NCI-H2171 (cell line): ENCODE measurements at regions not wholly inside any gene's neighbourhood (a gene's known extent, or its start where the extent isn't known, plus 50 kb on each side); places are given as distances from the start of the nearest gene placed in this dataset.
"Not testable (repeated sequence)": the region's sequence is repeated elsewhere in the genome, so short reads cannot be mapped to it uniquely, and the experiment has no call there.

Experiments
- DNase-seq: peaks from one replicate; lab custom pipeline; 2025; lab: John Stamatoyannopoulos, UW

DNA sequence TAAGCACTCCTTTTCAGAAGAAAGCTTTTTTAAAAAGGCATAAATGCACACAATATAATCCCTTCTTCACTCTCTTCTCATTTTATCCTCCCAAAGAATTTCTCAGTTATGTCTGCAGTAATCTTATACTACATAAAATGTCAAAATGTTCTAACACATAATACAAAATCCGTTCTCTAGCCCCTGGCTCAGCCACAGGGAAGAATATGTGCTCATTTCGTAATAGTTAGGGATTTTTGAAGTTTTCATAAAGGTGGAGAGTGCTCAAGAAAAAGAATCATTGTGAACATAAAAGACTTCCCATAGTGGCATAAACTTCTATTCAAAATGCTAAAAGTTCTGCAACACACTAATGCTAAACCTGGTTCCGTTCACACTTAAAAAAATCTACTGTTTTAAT lies 1410.7 kb upstream of the C9orf72 start:
- DNase-seq, result no peak

DNA sequence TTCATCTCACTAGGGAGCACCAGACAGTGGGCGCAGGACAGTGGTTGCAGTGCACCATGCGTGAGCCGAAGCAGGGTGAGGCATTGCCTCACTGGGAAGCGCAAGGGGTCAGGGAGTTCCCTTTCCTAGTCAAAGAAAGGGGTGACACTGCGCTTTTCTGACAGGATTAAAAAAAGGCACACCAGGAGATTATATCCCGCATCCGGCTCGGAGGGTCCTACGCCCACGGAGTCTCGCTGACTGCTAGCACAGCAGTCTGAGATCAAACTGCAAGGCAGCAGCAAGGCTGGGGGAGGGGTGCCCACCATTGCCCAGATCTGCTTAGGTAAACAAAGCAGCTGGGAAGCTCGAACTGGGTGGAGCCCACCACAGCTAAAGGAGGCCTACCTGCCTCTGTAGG lies 1416.7 kb upstream of the C9orf72 start:
- DNase-seq, result not testable (repeated sequence)

DNA sequence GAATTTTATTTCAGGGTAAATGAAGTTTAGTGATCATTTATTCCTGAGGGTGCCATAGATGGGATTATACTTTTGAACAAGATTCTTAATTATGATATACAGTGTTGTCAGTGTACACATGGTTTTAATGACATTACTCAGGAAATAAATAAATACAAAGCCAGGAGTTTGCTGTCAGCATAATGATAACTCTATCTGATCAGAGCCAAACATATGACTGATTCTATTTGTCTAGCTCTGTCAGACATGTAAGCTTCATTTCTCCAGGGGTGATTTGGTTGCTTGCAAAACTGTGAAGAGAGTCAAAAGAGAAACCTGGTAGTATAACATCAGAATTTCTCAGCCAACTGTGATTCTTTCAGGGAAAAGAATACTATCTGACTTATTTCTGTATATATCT lies 1425.8 kb upstream of the C9orf72 start:
- no peak for DNase-seq

DNA sequence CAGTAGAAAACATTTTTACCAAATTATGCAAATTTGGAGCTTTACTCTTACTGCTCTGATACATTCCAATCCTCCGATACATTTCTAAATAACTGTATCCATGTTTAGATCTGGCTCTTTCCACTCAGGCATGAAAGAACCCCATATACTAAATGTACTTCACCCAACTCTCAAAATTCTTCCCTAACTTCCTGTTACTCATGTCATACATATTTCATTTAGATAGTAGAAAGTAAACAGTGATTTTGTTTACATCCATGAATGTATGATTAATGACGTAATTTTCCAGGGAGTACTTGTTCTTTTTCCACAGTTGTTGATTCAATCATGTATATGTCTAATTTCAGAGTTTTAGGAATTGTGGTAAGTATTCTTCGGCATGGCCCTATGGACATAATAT lies 1426.5 kb upstream of the C9orf72 start:
- DNase-seq, result no peak

DNA sequence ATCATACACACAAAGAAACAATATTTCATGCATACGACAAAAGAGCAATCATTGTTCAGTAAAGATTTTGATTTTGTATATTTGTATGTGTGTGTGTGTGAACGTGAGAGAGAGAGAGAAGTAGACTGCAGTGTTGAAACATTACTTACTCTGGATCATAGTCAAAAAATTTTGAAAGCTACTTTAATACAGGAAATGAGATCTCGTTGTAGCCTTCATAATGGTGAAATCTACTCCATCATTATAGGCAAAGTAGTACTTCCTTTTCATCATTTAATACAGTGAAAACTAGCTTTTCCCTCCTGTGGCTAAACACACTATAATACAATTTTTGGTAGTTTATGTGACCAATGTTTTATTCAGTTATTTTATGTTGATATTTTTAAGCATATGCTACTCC lies 1427.7 kb upstream of the C9orf72 start:
- no peak for DNase-seq

DNA sequence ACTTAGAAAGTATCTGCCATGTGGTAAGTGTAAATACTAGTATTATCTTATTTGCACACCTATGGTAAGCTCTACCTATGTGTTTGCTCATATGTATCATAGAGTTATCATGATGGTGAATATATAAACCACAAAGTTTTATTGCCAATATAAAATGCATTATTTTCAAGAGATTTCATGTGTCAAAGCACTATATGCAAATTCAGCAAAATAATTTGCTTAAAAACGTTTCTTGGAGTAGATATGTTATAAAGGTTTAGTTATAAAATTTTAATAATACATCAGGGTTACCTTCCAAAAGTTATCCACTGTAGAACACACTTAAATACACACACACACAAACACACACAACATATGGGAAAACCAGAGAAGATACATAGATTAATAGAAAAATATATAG lies 1431.7 kb upstream of the C9orf72 start:
- DNase-seq, result no peak

DNA sequence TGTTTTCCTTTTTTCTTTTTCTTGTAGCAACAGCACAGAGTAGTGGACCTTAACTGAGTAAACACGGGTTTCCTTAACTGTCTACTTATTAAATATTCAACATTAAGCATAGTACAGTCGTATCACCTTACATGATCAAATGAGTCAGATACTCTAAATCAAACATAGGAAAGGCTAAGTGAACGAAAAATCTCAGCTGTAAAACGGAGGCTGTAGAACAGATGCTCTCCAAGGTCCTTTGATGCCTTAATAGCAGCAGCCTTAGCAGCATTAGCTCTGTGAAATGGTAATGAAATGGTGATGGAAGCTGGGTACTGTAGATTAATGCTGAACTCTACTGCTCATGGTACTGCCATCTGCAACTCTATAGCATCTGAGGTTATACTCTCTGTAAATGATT lies 1433.3 kb upstream of the C9orf72 start:
- no peak for DNase-seq

DNA sequence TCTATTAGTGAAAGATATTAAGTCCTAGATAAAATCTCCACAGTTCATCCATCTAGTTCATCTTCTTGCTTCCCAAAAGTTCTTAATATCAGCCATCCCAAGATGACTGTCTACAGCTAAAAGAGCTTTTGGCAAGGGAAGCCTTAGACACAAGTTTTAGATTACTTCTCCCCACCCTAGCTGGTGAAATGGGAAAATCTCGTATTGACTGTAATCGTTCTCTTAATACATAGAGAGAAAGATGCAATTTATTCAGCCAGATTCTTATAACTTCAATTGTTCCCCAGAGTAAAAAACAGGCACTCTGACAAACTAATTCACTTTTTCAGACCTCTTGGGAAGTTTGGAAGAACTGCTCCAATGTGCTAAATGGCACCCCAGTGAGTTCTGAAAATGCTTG lies 1439.6 kb upstream of the C9orf72 start:
- DNase-seq, result no peak

DNA sequence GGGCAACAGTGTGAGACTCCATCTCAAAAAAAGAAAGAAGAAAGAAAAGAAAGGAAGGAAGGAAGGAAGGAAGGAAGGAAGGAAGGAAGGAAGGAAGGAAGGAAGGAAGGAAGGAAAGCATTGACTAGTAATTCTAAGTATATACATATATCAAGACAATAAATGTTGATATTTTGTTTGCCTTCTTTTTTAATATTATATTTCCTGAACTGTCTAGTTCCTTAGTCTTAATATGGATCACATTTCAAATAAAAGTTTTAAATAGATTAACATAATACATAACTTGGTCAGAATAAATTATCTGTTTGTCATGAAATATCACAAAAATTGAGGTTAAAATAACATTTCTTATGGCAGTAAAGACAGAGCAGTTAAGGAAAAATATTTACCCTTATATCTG lies 1448.4 kb upstream of the C9orf72 start:
- DNase-seq, result no peak

DNA sequence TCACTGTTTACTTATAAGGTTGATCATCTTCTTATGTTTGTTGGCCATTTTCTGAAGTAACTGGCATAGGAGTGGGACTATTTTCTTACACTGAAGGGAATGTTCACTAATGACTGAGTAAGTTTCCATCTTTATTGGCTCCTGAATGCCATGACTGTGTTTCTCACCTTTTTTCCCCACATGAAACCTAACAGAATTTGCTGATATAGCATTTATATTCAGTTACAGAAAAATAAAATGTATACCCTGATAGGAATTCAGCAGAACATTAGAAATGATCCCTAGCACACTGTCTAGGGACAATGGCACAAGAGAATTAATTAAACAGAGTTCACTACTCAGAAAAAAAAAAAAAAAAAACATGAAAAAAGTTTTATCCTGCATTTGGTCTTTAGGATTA lies 1465.1 kb upstream of the C9orf72 start:
- DNase-seq, result no peak

DNA sequence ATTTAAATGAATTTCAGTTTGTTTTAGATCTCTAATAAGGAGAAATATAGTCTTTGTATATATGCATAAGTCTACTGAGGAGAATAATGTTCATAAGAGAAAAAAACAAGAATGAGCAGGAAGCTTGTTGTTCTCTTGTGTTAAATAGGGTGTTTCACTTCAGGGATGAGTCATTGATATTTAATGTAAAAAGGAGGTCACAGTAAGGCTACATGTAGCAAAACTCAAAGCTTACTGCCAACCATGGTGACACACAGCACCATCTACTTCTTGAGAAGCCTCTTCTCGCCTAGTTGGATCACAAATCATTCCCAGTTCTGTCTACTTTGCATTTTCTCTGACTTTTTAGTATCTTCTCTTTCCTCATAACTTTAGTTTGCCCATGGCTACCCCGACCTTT lies 1466.0 kb upstream of the C9orf72 start:
- DNase-seq, result no peak

DNA sequence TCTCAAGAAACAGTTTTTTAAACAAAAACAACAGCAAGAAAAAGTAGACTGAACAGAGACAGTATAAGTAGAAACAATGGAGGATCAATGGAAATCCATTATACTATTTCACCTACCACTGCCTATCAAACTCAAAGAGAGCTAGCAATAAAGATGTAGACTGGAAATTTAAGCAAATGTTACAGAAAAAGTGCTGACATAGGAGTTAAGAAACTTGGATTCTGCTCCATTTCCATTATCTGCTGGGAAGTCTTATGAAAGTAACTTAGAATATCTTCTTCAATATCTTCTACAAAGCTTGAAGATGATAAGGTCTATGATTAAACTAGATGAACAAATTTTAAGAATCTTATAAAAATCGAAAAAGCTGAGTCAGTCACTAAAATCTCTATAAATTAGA lies 1469.8 kb upstream of the C9orf72 start:
- DNase-seq, result no peak

DNA sequence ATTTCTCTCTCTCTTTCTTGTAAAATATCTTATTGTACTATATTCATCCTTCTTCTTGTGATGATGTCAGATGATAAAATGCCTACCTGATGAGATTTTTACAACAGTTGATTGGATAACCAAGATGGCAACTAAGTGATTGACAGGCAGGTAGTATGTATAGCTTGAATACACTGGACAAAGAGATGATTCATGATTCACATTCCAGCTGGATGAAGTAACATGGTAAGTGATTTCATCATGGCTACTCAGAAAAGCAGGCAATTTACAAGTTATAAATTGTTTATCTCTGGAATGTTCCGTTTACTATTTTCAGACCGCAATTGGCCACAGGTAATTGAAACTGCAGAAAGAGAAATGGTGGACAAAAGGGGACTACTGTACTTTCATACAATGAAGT lies 1471.7 kb upstream of the C9orf72 start:
- no peak for DNase-seq

DNA sequence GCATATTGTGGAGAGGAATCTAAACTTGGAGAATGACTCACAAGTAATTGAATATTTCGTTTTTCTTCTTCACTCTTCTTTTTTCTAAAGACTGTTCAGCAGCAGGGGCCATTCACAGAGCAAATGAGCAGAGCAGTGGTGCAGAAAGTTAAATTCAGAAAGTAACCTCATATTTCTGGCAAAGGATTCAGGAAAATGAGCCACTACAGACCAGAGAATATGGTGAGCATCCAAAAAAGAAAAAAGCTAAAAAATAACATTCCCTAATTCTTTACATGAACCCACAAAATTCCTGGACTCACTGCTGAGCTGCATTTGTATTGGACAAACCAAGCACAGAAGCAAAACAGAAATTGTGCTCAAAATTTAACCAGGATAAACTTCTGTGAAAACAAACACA lies 1486.8 kb upstream of the C9orf72 start:
- no peak for DNase-seq

DNA sequence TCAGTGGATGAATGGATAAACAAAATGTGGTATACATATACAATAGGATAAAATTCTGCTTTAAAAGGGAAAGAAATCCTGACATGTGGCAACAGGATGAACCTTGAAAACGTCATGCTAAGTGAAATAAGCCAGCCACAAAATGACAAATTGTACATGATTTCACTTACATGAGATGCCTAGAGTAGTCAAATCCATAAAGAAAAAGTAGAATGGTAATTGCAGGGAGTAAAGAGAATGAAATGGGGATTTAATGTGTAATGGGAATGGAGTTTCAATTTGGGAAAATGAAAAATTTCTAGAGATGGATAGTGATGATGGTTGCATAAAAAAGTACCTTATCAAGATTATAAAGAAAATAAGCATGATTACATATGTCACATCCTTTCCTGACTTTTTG lies 1489.2 kb upstream of the C9orf72 start:
- DNase-seq, result no peak

DNA sequence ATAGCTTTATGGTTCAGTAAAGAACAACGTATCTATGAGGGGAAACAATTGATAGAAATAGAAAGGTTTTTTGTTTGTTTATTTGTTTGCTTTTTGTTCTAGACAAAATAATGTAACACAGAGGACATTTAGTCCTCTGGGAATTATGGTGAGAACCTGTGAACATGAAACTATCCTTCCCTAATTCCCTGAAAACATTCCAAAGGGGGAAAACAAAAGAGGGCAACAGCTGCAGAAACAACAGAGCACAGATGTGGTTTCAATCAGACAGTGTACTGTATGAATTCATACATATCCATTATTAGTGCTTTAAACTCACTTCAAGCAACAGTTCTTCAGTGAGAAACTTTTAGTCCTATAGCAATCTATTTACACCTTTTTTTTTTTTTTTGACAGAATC lies 1489.8 kb upstream of the C9orf72 start:
- no peak for DNase-seq

DNA sequence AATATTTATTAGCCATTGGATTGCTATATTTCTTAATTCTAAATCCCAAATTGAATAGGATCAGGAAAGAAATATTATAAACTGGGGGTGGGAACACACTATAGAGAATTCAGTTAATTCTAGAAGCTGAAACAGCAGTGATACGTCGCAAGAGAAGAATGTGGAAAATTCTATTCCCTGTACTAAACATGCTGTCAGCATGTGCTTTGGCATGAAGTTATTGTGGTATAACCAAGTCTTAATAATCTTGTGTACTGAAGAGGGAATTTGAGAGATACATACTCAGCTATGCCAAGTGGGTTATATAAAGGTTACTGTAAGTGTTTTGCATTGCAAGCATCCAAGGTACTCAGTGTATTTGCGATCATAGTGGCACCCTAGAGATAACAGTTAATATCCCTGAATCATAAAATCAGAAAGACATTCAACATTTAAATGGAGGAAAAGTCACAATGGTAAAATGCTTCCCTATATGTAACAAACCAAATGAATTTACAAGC lies 1492.9 kb upstream of the C9orf72 start:
- no peak for DNase-seq

DNA sequence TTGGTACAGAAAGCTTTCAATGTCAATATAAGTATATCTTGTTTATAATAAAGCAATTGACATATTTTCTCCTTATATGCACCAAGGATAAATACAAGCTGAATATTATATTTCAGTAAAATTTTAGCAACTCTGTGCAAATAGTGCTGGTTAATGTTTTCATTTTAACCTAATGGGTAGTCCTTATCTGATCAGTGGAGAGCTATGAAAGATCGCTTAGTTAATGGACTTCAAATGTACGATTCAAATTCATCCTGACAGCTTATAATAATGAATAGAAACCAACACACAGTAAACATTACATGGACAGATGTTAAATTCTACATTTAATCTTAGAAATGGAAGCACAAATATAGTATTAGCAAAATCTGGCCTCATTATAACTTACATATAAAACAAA lies 1495.2 kb upstream of the C9orf72 start:
- DNase-seq, result no peak

DNA sequence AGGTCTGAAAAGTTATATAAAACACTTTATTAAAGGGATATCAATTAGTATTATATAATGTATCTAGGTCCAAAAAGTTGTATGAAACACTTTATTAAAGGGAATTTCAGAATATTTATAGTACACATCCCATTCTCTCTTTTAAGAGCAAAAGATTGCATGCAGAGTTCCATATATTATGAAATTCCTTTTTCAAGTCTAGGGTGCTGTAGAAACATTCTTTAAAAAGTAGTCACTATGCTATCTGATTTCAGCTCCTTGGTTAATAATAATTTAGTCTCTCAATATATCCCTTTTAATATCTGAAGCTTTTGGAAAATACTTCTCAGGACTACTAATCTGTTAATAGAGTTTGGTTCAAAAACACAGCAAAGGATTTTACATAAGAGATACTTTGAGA lies 1496.1 kb upstream of the C9orf72 start:
- no peak for DNase-seq

DNA sequence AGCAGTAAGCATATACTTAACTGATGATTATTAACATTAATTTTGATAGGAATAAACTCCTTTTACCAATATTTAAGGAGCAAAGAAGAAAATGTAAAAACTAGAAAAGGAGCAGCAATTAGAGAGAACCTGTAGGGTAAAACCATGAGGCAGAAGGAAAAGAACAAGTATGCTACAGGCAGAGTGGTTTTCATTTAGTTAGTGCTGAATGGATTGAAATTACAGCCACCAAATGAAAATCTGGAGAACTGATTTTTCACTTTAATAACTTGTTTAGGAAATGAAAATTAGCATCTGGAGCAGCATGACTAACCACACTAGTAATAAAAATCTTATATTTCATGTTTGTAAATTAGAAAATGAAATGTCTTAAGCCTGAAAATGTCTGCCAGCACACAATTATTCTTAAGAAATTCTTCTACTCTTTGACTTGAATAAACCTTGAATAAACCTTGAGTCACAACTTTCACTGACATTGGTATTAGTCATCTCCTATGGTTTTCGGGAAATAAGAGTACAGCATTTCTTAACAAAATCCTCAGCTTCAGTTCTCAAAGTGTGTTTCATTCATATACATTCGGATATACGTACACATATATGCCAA lies 1504.9 kb upstream of the C9orf72 start:
- DNase-seq, result no peak

DNA sequence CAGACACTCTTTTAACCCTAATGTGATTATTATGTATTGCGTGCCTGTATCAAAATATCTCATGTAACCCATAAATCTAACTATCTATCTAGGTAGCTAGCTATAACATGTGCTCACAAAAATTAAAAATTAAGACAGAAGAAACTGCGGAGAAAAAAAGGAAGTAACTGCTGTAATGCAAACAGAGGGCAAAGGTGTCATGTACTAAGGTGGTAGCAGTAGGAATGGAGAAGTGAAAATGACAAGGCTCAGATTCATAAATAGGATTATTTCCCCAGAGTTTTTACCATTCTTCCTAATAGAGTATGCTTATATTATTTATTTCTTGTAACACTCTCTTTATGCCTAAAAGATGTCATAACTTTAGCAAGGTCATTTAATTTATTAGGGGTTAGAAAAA lies 1527.5 kb upstream of the C9orf72 start:
- DNase-seq, result no peak

DNA sequence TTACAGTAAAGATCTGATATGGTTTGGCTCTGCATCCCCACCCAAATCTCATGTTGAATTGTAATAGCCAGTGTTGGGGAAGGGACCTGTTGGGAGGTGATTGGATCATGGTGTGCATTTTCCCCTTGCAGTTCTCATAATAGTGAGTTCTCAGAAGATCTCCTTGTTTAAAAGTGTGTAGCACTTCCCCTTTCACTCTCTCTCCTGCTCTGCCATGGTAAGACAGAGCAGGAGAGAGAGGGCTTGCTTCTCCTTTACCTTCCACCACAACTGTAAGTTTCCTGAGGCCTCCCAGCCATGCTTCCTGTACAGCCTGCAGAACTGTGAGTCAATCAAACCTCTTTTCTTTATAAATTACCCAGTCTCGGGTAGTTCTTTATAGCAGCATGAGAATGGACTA lies 1530.9 kb upstream of the C9orf72 start:
- not testable (repeated sequence) for DNase-seq

DNA sequence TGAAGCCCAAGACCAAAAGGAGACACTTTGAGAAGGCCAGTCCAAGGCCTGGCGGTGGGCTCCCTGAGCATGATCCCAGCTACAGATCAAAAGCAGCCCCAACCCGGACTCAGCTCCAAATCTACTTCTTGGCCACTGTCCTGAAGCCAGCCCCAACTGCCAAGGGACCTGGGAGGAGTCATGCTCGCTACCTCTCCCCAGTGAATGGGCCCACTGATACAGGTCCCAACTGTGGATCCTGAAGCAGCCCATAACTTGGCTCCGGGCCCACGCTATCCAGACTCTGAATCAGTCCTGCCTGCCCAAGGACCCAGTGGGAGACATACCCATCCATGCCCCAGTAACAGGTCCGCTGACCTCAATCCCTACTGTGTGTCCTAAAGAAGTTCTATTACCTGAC lies 1545.3 kb upstream of the C9orf72 start:
- DNase-seq, result no peak

DNA sequence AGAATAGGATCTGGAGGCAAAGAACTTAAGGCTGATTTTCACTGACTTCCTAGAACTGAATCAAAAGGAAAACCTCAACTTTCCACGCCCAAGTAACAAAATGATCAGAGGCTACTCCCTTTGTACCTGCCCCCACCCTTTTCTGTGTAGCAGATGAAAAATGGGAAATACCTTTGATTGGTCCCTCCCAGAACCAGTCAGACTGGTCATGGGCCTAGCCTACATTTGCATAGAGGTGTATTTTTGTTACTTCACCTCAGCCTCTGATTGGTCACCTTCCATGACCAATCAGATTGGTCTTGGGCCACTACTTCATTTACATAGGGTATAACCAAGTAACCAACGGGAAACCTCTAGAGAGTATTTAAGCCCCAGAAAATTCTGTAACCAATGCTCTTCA lies 1553.5 kb upstream of the C9orf72 start:
- no peak for DNase-seq

DNA sequence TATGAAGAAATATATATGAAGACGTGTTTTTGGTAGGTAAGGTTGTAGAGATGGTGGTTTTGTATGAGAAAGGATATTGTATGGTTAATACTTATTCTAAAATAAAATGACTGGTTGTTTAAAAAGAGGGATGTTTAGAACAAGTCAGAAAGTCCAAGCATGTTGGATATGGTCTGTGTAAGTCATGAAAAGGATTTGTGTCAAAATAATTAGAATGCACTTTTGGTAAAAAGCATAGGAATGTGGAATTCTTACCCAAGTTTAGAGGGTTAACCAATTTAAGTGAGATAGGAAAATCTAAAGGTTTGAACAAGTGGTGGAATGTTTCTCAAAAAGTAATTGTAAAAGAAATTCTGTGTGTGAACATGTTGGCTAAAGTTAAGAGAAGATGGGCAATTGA lies 1556.5 kb upstream of the C9orf72 start:
- no peak for DNase-seq
